ENCODE measurements at regions not wholly inside any gene's neighbourhood (a gene's known extent, or its start where the extent isn't known, plus 50 kb on each side); places are given as distances from the start of the nearest gene placed in this dataset.

- DNase-seq = no peak
These were observed 169.6 kb upstream of the ADRA1B start for GRCh38 chr5:159746707-159747106.

DNA sequence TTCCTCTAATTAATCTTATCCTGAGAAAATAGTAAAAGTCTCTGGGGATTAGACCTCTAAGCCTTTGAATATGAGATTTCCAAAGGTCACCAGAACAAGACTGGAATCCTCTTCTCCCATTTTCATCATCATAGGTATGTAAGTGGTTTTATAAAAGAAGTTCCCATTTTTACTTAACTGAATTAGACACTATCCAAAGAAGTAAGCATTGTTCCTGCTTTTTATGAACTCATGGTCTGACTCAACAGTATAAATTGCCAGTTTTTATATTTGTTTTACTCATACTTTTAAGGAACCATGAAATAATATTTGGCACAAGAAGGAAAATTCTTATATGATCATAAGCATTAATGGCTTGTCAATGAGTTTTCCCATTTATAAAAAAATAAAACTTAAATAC lies 167.1 kb upstream of the ADRA1B start:
- no peak for DNase-seq

GRCh38 chr5:159750226-159750625 lies 166.1 kb upstream of the ADRA1B start:
- DNase-seq = no peak

DNA sequence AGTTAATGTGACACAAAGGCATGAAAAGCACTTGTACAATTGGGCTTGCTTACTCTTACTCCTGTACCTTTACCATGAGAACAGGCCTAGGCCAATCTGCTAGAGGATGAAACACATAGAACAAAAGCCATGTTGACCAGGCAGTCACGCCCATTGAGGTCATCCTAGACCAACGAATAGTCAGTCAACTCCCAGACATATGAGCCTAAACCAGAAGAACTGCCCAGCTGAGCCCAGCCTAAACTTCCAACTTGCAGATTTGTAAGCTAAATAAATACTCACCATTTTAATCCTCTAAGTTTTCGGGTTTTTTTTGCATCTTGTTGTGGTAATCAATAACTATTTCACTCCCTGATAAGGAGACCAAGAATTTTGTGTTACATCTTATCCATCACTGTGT lies 164.8 kb upstream of the ADRA1B start:
- no peak for DNase-seq

- DNase-seq = no peak
These were observed 163.5 kb upstream of the ADRA1B start for GRCh38 chr5:159752622-159753275.

DNA sequence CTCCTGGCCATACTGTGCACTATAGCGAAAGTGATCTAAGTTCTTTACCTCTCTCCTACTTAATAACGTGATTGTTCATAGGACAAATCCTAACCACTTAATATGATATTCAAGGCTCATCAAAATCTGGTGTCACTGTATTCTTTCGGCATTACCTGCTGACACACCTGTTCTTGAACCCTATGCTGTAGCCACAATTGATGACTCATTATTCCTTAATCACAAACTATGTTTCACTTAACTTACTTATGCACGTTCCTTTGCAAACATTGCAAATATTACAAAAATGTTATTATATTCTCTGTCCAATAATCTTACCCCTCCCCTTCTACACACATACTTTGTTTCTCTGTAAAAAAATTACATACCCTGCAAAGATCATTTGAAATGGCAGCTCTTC lies 158.1 kb upstream of the ADRA1B start:
- no peak for DNase-seq

DNA sequence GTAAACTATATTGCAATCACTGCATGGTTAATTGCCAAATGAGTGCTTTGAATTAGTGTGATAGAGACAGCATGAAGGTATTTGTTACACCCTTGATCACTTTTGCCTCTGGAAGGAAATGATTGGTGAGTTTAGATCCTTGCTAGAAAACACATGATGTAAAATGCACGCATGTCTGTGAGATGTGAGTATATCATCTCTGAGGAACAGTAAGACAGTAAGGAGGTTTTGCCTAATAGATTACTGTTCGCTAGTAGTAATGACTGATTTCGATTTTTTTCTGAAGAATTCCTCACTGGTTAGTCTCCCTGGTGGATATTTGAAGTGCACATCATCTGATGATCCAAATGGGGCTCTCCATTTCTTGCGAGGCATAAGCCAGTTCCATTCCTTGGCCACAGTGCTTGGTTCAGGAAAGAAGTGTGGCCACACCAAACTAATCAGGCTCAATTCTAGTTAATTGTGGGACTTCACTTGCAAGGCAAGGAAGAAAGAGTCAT lies 156.4 kb upstream of the ADRA1B start:
- no peak for DNase-seq

DNA sequence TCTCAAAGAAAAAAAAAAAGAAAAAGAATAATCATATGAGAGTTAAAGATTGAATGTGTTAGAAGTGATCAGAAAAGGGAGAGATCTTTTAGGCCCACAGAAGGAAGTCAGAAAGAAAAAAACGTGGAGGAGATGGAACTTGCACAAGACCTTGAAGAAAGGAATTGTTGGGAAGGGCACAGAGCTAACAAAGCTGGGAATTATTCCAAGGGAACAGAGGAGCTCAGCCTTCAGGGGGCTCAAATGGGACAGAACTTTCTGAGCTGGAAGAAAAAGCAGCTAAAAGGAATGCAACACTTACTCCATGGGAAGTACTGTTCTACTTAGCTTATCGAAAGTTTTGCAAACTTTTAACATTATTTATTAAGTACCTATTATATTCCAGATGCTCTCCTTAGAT lies 153.4 kb upstream of the ADRA1B start:
- DNase-seq = no peak

DNA sequence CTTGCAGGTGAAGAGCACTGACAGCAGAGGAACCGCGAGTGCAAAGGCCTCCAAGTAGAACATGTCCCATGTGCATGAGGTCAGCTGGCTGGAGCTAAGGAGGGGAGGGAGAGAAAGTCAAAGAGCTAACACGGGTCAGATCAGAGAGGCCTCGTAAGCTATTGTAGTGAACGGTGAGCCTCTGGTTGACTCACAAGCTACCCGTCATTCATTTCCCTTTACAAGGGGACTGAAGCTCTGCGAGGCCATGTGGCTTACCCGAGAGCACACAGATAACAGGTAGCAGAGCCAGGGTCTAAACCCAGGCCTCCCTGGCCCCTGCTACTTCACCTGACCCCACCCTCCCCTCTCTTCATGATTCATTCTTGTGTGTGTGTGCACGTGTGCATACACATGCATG lies 152.7 kb upstream of the ADRA1B start:
- no peak for DNase-seq

DNA sequence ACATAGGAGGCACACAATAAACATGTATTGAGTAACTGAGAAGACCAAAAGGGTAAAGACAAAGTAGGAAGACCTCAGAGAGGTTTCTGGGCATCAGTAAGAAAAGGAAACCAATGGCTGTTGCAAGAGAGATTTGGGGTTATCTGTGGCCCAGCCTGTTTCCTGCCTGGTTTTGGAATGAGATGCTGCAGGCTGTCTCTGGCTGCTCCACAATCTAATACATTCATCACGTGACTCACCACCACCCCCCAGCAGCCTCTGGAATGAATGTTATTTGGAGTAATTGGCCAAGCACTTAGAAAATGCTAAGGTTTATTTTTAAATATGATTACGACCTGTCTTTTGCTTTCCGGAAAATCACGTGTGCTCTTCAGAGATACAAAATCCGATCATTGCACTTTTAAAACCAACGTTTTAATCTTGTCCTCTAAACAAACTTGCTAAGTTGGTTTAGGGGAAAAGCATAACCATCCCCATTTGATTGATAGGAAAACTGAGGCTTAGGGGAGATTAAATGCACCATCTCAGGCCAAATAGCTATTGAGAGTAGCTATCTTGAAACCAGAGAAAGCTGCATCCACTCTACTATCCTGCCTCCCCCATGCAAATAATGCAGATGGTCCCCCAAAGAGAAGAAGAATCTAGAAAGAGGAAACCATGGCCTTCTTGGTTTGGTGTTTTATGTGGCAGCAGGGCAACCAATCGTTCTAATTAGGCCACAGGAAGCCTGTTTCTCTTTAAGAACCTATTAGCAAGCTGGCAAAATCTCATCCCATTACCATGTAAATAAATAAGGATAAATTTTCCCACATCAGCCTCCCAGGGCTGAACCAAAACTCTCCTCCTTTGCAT lies 151.8 kb upstream of the ADRA1B start:
- DNase-seq = peak in 1 of 51 donors; percentile 2

GRCh38 chr5:159765135-159765433 lies 151.2 kb upstream of the ADRA1B start:
- DNase-seq = no peak

GRCh38 chr5:159765760-159766517 lies 150.3 kb upstream of the ADRA1B start:
- no peak for DNase-seq

GRCh38 chr5:159768243-159768642 lies 148.0 kb upstream of the ADRA1B start:
- no peak for DNase-seq

DNA sequence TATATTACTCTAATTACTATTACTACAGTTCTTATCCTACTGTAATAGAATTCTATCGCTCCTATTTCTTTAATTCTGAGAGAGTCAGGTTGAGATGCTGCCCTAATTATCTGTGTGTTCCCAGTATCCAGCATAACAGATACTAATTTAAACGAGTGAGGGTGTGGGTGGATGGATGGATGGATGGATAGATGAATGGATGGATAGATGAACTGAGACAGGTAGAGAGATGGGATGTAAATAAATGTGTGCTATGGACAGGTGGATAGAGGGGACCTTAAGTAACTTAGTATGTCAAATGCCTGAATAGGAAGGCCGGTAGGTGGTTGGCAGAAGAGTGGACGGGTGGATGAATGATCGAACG lies 143.6 kb upstream of the ADRA1B start:
- DNase-seq = no peak

DNA sequence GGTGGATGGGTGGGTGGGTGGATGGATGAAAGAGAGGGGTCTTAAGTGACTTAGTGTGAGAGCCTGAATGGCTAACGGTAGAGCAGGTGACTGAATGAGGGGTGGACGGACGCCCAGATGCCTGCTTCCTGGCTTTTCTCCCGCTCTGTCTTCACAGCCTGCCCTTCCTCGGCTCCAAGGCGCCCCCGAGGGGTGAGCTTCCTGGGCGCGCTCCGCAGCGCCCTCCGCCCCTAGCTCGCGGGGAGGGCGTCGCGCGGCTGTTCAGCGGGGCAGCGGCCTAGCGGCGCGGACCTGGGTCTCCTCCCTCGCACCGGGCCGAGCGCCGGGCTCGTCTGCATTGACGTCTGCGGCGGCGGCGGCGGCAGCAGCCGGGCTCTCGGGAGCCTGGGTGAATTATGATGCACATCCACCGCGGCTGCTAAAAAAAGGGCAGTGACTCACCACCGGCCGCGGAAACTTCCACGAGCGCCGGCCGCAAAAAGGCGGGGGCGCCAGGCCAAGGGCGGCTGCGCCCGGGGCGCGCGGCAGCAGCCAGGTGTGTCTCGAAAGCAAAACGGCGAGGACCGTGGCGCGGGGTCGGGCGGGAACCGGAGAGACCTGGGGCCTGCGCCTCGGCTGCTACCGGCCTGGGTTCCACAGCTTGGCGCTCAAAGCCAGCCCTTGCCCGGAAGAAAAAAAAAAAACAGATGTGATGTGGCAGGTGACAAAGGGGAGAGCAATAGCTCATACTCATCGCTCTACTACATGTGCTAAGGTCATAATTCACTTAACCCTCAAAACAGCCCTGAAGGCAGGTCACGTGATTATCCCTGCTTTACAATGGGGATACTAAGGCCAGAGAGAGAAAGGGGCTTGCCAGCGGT lies 143.0 kb upstream of the ADRA1B start:
- peak in 40 of 51 donors; percentile 5 to 79 (median 30) for DNase-seq

- DNase-seq = no peak
These were observed 141.7 kb upstream of the ADRA1B start for GRCh38 chr5:159774476-159775031.

- no peak for DNase-seq
These were observed 140.4 kb upstream of the ADRA1B start for GRCh38 chr5:159775890-159776289.

GRCh38 chr5:159777049-159777660 lies 139.1 kb upstream of the ADRA1B start:
- no peak for DNase-seq

DNA sequence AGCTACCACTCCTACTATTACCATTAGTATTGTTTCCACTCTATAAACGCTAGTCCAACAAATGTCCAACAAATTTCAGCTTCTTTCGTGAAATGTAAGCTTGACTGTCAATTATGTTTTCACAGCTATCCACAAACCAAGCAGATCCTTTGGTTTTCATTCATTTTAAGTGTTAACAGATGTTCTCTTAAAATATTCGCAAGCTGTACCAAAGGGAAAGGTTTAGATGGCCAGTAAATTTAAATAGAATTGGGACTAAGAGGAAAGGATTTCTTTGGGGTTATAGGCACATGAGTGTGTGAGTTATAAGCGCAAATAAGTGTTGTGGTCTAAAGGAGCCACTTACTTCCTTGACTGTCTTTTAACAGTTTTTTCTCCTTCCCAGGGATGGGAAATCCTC lies 136.8 kb upstream of the ADRA1B start:
- DNase-seq = no peak

DNA sequence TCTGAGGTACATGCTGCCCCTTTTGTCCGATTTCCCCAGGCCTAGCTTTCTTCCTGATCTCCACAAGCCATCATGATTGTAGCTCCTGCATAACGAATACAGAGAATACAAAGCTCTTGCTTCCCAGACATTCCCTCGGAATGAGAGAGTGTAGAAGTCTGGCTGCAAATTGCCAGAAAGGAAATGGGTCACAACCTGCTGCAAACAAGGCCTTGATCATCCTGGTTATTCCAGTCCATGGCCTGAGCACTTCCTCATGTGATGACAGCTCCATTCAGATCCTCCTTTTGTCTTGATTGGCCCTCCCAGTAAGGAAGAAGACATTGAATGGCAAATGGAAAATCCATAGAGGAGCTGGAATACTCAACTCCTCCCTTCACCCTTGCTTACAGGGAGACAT lies 136.0 kb upstream of the ADRA1B start:
- no peak for DNase-seq
